NCI-H524 treated with DMSO at 0.1 percent for 48 hours (cell line): ENCODE measurements at regions not wholly inside any gene's neighbourhood (a gene's known extent, or its start where the extent isn't known, plus 50 kb on each side); places are given as distances from the start of the nearest gene placed in this dataset.
"Not testable (repeated sequence)": the region's sequence is repeated elsewhere in the genome, so short reads cannot be mapped to it uniquely, and the experiment has no call there.

Experiments
- DNase-seq: peaks from one replicate; lab custom pipeline; 2025; lab: John Stamatoyannopoulos, UW

DNA sequence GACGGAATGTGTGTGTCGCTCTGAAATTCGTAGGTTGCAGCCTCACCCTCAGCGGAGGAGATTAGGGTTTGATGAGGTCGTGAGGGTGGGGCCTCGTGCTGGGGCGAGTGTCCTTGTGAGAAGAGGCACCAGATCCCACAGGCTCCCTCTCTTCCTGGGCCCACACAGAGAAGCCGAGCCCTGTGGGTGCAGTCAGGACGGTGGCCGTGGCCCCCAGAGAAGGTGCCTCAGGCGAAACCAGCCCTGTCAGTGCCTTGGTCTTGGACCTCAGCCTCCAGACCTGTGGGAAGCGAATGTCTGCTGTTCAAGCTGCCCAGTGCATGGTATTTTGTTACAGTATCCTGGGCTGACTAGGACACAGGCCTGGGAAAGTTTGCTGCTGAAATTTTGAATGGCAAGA, 108.0 kb upstream of the ALKAL2 start:
- DNase-seq, result no peak

DNA sequence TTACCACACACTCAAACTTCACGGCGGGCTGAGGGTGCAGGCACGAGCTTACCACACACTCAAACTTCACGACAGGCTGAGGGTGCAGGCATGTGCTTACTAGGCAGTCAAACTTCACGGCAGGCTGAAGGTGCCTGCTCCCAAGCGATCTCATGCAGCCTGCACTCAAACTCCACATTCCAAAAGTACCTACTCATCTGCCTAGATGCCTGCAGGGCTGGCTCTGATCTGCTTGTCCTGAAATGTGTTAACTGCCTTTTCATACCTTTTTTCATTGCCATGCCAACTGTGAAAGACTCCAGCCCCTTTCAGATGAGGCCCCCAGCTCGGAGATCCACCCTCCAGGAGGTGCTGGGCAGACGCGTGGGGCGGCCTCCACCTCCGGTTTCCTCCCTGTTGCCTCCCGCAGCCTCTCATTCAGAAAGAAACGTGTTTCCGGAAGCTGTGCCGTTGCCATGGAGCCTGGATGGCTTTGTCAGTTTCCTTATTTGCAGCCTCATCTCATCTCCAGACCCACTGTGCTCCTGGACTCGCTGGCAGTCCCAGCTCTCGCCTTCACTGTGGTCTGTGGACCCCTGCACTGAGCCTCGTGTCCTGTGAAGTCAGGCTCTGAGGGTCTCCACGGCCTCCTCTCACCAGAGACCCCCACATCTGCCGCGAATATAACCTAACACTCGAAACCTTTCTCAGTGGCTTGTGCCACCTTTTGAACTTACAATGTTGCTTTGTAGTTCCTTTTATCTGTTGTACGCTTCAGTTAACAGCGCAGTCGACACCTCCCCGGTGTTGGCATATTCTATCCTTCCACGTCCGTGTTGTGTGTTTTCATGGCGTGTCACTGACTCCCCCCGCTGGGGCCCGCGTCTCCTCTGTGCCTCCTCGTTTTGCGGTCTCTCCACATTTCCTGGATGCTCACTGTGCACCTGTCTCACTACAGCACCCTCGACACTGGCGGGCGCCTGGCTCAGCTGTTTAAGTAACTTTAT, 106.1 kb upstream of the ALKAL2 start:
- DNase-seq, result no peak

DNA sequence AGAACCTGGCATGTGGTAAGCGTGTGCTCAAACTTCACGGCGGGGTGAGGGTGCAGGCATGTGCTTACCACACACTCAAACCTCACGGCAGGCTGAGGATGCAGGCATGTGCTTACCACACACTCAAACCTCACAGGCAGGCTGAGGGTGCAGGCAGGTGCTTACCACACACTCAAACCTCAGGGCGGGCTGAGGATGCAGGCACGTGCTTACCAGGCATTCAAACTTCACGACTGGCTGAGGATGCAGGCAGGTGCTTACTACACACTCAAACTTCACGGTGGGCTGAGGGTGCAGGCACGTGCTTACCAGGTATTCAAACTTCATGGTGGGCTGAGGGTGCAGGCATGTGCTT, 105.0 kb upstream of the ALKAL2 start:
- no peak for DNase-seq

DNA sequence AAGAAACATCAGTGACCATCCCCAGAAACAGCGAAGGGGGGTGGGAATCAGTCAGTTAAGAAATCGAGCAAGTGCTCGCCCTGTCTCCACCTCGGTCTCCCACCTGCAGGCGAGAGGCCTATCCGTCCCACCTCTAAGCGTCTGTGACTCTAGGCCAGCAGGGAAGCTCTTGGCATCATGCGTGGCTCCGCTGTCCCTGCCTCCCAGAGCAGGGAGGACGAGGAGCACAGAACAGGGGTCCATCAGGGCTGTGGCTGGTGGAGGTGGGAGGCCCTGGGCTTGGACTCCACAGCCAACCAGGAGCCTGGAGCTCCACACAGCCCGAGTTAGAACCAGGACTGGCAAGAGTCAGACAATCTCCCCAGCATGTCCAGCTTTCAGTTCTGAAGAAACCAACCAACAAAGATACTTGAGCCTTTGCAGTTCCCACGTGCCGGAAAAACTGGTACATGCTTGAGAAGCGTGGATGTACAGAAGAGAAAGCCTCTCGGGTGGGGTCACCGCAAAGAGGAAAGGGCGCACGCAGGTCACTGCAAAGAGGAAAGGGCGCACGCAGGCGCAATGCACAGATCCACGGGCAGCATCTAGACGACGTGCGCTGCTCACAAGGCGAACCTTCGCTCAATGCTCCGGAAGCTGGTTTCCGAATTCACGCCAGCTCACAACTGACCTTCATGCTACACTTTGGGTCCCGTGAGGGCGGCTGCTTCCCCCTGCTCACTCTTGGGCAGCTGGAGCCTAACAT, 104.5 kb upstream of the ALKAL2 start:
- no peak for DNase-seq

DNA sequence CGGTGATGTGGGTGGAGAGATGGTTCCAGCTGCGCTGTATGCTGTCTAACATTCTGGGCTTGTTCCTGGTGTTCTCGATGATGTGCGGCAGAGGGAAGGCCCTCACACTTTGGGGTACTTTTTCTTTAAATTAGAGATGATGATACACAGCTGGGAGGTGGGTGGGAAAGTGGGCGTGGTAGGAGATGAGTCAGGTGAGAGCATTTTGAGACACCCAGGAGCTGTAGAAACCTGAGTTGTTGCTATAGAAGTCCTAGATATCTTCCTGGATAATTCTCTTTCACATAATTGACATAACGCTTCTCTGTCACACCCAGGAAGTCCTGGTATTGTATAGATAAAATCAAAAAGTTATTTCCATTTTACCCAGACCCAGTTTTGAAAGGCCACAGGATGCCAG, 103.8 kb upstream of the ALKAL2 start:
- DNase-seq, result no peak

DNA sequence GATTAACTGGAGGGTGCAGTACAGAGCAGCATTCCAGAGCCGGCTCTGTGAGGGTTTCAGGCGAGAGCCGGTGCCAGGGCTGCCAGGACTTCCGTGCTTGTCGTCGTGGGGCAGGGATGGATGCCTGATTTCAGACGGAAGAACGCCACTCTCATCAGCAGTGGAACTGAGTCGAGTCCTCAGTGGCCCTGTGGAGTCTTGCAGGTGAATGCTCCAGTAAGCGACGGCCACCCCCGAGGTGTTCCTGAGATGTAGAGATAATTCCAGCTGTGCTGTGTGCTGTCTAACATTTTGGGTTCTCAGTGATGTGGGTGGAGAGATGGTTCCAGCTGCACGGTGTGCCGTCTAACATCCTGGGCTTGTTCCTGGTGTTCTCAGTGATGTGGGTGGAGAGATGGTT, 103.1 kb upstream of the ALKAL2 start:
- no peak for DNase-seq

DNA sequence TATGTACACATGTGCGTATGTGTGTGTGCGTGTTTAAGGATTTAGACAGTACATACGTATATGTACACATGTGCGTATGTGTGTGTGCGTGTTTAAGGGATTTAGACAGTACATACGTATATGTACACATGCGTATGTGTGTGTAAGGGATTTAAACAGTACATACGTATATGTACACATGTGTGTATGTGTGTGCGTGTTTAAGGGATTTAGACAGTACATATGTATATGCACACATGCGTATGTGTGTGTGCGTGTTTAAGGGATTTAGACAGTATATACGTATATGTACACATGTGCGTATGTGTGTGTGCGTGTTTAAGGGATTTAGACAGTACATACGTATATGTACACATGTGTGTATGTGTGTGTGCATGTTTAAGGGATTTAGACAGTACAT, 102.1 kb upstream of the ALKAL2 start:
- DNase-seq, result not testable (repeated sequence)

DNA sequence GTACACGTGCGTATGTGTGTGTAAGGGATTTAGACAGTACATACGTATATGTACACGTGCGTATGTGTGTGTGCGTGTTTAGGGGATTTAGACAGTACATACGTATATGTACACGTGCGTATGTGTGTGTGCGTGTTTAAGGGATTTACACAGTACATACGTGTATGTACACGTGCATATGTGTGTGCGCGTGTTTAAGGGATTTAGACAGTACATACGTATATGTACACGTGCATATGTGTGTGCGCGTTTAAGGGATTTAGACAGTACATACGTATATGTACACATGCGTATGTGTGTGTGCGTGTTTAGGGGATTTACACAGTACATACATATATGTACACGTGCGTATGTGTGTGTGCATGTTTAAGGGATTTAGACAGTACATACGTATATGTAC, 100.9 kb upstream of the ALKAL2 start:
- DNase-seq, result not testable (repeated sequence)

DNA sequence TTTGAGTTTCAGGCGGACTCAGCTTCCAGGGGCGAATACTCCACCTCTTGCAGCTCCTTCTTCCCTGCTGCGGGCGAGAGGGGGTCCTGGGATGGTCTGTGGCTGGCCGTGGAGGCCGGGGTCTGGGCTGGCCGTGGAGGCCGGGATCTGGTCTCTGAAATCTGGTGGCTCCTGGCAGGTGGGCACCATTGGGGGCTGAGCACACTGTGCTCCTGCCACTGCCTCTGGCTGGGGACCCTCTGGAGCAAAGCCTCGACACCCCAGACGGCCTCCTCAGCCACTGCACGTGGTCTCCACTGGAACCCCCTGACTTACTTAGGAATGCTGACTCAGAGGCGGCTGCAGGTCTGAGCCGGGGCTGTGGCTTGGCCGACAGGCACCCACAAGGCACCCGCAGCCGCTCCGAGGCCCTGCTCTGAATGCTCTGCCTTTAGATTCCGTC, 100.1 kb upstream of the ALKAL2 start:
- no peak for DNase-seq

DNA sequence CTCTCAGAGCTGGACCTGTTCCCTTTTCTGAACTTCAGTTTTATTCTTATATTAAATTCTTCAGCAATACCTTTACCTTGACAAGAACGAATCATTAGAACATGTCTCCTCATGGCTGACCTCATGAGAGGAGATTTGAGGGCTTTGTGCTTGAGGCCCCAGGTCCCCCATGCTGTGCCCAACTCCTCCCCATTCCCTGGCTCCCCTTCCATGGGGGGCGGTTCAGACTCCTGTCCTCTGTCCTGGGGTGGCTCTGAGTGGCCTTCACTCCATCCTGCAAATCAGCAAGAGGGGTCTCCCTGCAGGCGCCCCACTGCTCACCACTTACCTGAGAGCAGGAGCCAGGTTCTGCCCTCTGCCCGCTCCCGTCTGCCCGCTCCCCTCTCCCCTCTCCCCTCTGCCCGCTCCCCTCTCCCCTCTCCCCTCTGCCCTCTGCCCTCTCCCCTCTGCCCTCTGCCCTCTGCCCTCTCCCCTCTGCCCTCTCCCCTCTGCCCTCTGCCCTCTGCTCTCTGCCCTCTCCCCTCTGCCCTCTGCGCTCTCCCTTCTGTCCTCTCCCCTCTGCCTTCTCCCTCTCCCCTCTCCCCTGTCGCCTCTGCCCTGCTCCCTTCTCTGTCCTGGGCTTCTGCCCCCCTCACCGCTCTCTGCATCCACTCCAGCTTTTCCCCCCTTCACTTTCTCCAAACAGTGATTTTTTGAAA, 98.7 kb upstream of the ALKAL2 start:
- no peak for DNase-seq

DNA sequence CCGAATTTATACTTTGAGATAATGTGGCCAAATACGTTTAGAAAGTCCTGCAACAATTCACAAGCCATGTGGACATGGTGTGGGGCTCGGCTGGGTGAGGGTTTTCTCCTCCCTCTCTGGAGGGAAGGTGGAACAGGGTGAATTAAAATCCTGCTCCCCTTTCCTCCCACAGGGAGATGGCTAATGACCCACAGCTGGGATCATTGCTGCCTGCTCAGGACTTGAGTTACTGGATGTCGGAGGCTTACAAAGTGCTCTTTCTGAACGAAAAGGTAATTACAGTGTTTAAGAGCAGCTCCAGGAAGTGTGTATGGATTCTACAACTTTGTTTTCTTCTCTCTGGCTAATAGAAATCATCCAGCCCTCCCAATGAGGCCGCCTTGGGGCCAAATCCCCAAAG, 97.9 kb upstream of the ALKAL2 start:
- no peak for DNase-seq

DNA sequence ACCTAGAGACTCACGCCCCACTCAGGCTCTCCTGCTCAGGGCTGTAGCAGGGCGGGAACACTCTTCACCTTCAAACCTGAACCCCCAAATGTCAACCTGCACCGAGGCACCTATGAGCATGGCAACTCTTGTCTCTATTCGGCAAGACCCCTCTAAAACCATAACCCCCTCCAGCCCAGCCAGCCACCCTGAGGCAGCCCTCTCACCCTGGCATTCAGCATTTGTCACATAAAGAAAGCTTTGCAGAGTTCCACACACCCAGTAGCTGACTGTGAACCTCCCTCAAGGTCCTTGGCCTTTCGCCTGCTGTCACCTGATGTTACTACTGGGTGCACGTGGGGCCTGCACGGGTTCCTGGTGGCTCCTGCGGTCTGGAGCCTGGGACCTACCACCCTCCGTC, 97.2 kb upstream of the ALKAL2 start:
- DNase-seq, result no peak

DNA sequence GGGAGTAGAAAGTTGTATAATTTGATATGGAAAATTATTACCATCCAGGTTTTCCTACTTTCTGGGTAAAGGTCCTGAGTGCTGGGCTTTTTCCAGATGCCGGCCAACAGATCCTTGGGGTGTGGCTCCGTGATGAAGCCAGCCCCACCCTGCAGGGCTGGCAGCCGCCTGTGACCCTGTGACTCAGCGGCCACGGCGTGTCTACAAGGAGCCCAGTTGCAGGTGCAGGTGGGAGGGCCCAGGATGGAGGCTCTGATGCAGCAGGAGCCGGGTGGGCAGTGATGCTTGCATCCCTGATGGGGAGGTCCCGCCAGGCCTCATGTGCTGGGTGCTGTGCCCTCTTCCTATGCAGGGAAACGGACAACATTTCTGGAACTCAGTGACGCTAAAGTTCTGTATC, 96.0 kb upstream of the ALKAL2 start:
- no peak for DNase-seq

DNA sequence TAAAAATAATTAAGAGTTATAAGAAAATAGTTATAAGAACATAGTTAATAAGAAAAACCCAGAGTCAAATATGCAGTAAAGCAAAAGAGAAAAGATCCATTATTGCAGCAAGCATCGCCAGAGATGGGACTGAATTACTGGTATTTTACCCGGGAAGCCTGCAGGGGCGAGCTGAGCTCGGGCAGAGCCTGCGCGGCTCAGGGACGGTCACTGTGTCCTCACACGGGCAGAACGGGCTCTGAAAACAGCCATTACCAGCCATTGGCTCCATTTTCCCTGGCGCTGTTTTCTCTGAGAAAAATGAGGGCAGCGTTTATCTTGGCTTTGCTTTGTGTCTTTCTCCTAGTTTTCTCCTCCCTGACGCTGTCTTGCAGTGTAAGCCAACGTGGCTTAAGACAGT, 95.3 kb upstream of the ALKAL2 start:
- DNase-seq, result no peak

DNA sequence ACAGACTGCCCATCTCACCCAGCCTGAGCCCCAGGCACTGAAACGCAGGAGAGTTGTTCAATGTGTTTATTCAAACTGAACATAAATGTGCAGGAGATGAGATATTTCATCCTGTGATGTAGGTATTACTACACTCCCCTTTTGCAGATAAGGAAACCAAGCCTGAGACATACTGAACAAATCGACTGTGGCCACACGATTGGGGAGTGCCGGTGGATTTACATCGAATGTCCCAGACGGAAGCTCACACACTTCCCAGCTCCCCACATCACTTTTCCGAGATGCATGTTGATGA, 94.8 kb upstream of the ALKAL2 start:
- DNase-seq, result no peak

DNA sequence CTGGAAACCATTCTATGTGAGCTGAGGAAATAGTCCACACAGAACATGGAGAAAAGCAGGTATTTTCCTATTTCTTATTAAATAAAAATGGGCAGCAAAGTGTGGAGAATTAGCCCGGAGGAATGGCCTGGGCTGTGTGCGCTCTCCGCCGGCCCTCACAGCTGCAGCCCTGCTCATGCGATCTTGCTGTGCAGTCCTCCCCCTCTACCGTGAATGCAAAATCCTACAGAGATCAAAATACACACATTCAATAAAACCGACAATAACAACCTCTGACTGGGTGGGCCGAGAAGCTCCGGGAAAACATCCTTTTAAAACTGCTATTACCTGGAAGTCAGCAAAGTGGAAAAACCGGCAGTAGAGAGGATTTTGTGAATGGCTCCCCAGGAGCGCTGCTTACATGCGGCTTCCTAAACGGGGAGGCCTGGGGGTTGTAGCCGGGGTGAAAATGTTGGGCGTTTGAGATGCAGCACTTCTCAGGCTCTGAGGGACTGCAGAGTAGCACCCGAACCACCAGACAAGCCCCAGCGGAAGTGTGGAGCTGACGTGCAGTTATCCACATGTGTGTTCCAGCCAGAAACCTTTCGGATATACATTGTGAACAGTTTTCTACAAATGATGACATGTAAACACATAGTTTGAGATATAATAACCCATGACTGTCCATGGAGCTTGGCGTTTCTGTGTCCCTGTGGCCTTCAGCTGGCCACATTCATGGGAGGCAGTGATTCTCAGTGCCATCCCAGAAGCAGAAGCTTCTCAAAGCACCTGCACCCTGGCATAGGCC, 94.2 kb upstream of the ALKAL2 start:
- no peak for DNase-seq

DNA sequence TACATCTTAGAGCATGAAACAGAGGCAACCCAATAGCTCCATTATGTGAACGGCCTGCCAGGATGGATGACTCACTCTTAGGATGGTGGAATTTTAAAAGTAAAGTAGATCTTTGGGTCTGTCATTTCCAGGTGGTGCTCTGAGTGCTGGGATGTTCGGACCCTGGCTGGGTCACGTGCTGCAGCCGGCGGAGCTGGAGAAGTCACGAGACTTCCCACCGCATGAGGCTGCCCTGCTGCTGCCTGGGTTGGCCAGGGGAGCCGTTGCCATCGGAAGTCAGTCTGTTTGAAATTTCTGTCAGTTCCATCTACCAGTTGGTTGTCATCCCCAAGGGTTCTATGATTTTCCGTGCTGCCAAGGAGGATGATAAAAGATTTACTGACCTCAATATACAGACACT, 93.3 kb upstream of the ALKAL2 start:
- DNase-seq, result no peak

DNA sequence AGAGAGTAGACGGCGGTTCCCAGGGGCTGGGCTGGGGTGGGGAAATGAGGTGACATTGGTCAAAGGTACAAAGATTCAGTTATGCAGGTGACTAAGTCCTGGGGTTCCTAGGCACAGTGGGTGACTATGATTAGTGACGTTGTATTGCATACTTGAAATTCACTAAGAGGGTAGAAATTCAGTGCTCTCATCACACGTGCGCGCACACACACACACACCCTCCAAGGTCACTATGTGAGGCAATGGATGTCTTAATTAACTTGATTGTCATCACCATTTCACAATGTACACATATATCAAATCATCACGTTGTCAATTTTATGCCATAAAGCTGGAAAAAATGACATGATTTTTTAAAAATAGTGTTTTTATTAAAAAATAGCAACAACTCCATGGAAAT, 92.9 kb upstream of the ALKAL2 start:
- no peak for DNase-seq

DNA sequence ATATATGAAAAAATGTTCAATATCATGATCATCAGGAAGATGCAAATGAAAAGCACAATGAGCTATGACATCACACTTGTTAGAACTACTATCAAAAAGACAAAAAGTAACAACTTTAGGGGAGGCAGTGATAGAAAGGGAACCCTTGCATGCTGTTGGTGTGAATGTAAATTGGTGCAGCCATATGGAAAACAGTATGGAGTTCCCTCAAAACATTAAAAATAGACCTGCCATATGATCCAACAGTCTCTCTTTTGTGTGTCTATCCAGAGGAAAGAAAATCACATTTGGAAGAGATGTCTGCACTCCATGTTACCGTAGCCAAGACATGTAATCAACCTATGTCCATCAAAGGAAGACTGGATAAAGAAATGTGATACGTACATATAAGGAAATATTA, 92.3 kb upstream of the ALKAL2 start:
- DNase-seq, result no peak

DNA sequence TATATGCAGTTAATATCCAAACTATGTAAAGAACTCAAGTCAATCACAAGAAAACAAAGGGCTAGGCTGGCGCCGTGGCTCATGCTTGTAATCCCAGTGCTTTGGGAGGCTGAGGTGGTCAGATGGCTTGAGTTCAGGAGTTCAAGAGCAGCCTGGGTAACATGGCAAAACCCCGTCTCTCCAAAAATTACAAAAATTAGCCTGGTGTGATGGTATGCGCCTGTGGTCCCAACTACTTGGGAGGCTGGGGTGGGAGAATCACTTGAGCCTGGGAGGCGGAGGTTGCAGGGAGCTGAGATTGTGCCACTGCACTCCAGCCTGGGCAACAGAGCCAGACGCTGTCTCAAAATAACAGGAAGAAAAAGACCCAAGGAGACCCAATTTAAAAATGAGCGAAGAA, 91.9 kb upstream of the ALKAL2 start:
- DNase-seq, result no peak

DNA sequence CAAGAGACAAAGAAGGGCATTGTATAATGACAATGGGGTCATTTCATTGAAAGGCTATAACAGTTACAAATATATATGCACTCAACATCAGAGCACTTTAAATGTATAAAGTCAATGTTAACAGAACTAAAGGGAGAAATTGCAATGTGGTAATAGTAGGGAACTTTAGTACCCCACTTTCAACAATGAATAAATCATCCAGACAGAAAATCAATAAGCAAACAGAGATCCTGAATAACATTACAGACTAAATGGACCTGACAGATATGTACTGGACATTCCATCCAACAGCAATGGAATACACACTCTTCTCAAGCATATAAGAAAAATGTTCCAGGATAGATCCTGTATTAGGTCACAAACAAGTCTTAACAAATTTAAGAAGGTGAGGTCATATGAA, 90.5 kb upstream of the ALKAL2 start:
- no peak for DNase-seq

DNA sequence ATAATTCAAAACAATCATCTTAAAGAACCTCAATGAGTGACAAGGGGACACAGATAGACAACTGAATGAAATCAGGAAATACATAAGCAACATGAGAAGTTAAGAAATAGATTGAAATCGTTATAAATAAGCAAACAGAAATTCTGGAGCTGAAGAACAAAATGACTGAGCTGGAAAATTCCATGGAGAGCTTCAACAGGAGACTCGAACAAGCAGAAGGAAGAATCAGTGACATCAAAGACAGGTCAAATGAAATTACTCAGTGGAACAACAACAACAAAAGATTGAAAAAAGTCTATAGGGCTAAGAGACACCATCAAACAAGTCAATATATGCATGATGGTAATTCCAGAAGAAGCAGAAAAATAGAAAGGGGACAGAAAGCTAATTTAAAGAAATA, 89.5 kb upstream of the ALKAL2 start:
- no peak for DNase-seq
